Neuronal stem cell (in vitro differentiated cells): ENCODE measurements at regions not wholly inside any gene's neighbourhood (a gene's known extent, or its start where the extent isn't known, plus 50 kb on each side); places are given as distances from the start of the nearest gene placed in this dataset.

ENCODE experiments used
- DNase-seq: peaks from one replicate; pipeline ENCODE4 v3.0.0-alpha.2; 2013; ENCODE audit warnings: low spot score
- H2AFZ ChIP-seq: one replicate; pipeline ENCODE4 v1.6.1; 2013; ENCODE audit warnings: mild to moderate bottlenecking, low read length, inconsistent platforms
- H2AK5ac ChIP-seq: 2 replicates; pipeline ENCODE4 v1.6.1; 2013; ENCODE audit warnings: low read depth, mild to moderate bottlenecking, inconsistent platforms, low read length, moderate library complexity, mixed read lengths
- H2BK120ac ChIP-seq: 2 replicates; pipeline ENCODE4 v1.6.1; 2013; ENCODE audit warnings: low read depth, mild to moderate bottlenecking, inconsistent platforms, low read length, moderate library complexity, mixed read lengths
- H2BK12ac ChIP-seq: one replicate; pipeline ENCODE4 v1.6.1; 2013; ENCODE audit warnings: low read length, inconsistent platforms
- H2BK15ac ChIP-seq: 2 replicates; pipeline ENCODE4 v1.6.1; 2013; ENCODE audit warnings: mild to moderate bottlenecking, low read length, inconsistent platforms, mixed read lengths
- H2BK5ac ChIP-seq: one replicate; pipeline ENCODE4 v1.6.1; 2013; ENCODE audit warnings: inconsistent platforms, mild to moderate bottlenecking, low read length, moderate library complexity
- H3K14ac ChIP-seq: one replicate; pipeline ENCODE4 v1.6.1; 2013; ENCODE audit warnings: low read length, inconsistent platforms
- H3K18ac ChIP-seq: 2 replicates; pipeline ENCODE4 v1.6.1; 2013; ENCODE audit warnings: low read length, inconsistent platforms
- H3K23ac ChIP-seq: 2 replicates; pipeline ENCODE4 v1.6.1; 2013; ENCODE audit warnings: low read depth, mild to moderate bottlenecking, mixed read lengths, low read length, inconsistent platforms; ENCODE audit not compliant: poor library complexity
- H3K27ac ChIP-seq: replicated peaks from 3 replicates; pipeline ENCODE4 v1.5.1; 2013; ENCODE audit warnings: low read length, inconsistent platforms
- H3K27me3 ChIP-seq, 3 experiments: 2 replicates each; pipeline ENCODE4 v1.6.1; 2013; ENCODE audit warnings: low read length in 3 of 3, mild to moderate bottlenecking in 2 of 3, inconsistent platforms in 1 of 3, low read depth in 1 of 3, mixed read lengths in 1 of 3, moderate library complexity in 1 of 3; ENCODE audit not compliant: control insufficient read depth in 3 of 3, insufficient read depth in 3 of 3
- H3K36me3 ChIP-seq, 2 donors: replicated peaks in 1 of 2; 2 replicates each; pipeline ENCODE4 v1.6.1; 2013; ENCODE audit warnings: low read length in 2 of 2; ENCODE audit not compliant: control insufficient read depth in 2 of 2, insufficient read depth in 2 of 2
- H3K4ac ChIP-seq: 2 replicates; pipeline ENCODE4 v1.6.1; 2013; ENCODE audit warnings: inconsistent platforms, mild to moderate bottlenecking, low read length, moderate library complexity
- H3K4me1 ChIP-seq, 2 donors: 1 replicate in 1 of 2; 2 replicates in 1 of 2; pipeline ENCODE4 v1.6.1; 2013; ENCODE audit warnings: low read length in 2 of 2, low read depth in 1 of 2; ENCODE audit not compliant: control insufficient read depth in 2 of 2, insufficient read depth in 1 of 2
- H3K4me2 ChIP-seq: one replicate; pipeline ENCODE4 v1.6.1; 2013; ENCODE audit warnings: mild to moderate bottlenecking, low read length, inconsistent platforms; ENCODE audit not compliant: insufficient read depth, poor library complexity, severe bottlenecking
- H3K4me3 ChIP-seq, 2 donors: 2 replicates each; pipeline ENCODE4 v1.5.1; 2013; ENCODE audit warnings: low read length in 2 of 2, mild to moderate bottlenecking in 2 of 2, inconsistent platforms in 1 of 2, moderate library complexity in 1 of 2
- H3K79me1 ChIP-seq: one replicate; pipeline ENCODE4 v1.6.1; 2013; ENCODE audit warnings: low read depth, mild to moderate bottlenecking, inconsistent platforms, low read length, moderate library complexity
- H3K9ac ChIP-seq: one replicate; pipeline ENCODE4 v1.6.1; 2013; ENCODE audit warnings: mild to moderate bottlenecking, low read depth, low read length, inconsistent platforms; ENCODE audit not compliant: poor library complexity
- H3K9me3 ChIP-seq, 2 donors: replicated peaks in 1 of 2; 2 replicates each; pipeline versions ENCODE3 to v1.6.1; 2013; ENCODE audit warnings: low read length in 2 of 2, mild to moderate bottlenecking in 2 of 2, inconsistent platforms in 1 of 2, low read depth in 1 of 2, mixed read lengths in 1 of 2, moderate library complexity in 1 of 2; ENCODE audit not compliant: control insufficient read depth in 2 of 2, insufficient read depth in 1 of 2
- H4K8ac ChIP-seq: one replicate; pipeline ENCODE4 v1.6.1; 2013; ENCODE audit warnings: low read depth, mild to moderate bottlenecking, inconsistent platforms, low read length, moderate library complexity
- H4K91ac ChIP-seq: one replicate; pipeline ENCODE4 v1.6.1; 2013; ENCODE audit warnings: low read length, low read depth, mild to moderate bottlenecking, inconsistent platforms; ENCODE audit not compliant: poor library complexity
- WGBS, 2 donors: extraction: QIAGEN DNeasy Blood & Tissue Kit; methylation state at CpG; one replicate each; pipeline ENCODE4 v1.1.7; 2013; ENCODE audit warnings: missing lambda C conversion rate in 2 of 2, mixed read lengths in 1 of 2; ENCODE audit not compliant: insufficient read length in 2 of 2, insufficient replicate concordance in 1 of 2; ENCODE audit errors: extremely low coverage in 2 of 2; 5-methylcytosine and 5-hydroxymethylcytosine counted together

DNA sequence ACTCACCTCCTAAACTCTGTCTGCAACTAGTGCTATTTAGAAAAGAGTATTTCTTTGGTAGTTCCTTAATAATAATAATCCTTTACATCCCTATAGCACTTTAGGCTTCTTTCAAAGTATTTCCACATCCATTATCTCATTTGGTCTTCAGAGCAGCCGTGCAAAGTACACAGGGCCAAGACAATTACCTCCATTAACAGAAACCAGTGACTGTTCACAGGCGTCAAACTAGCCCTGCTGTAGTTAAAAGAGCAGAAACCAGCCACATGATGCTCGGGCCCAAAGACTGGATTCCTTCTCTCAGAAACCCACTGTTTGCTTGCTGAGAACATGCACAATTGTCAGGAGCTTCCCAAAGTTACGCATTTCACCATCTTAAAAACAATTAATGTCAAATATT is 396.0 kb upstream of the DAB1 start:
- Histone ChIP-seq H2AK5ac (no peak overlapping the region), H2BK5ac (no peak overlapping the region), H3K4me3 (no peak overlapping the region), H3K79me1 (no peaks in the 10 kb centered on the region), H2BK15ac (no peak overlapping the region), H3K9me3 (no peaks in the 10 kb centered on the region), H3K27me3 (no peaks in the 10 kb centered on the region), H3K27ac (no peak overlapping the region), H2AFZ (no peak overlapping the region), H3K4me2 (no peak overlapping the region), H2BK120ac (no peak overlapping the region), H4K8ac (no peak overlapping the region), H3K4me1 (peaks cover 0 to 3% of the 10 kb centered on the region in 2 donors), H3K4ac (no peak overlapping the region), H3K23ac (no peak overlapping the region), H3K36me3 (no peaks in the 10 kb centered on the region), H3K14ac (no peak overlapping the region), H3K18ac (no peak overlapping the region), H2BK12ac (no peak overlapping the region), H4K91ac (no peak overlapping the region), H3K9ac (no peak overlapping the region)
- no CpG with 5 or more reads among the region's 4 CpGs for WGBS, 2 donors
- no peak for DNase-seq

DNA sequence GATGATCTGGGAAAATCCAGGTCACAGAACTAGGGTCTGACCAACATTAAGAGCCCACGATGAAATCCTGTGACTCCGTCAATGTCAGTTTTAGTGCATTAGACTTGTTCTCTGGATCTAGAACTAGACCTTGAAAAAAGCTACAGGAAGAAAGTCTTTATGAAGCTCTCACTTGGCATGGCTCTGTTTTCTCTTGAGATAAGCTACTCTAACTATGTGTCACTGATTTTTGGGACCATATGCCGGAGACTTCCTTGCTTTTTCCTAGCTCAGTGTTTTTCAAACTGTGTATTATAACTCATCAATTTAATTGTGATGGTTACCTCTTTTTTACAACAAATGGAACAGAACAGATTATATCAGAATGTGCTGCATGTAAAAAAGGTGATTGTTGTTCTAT is 379.7 kb upstream of the DAB1 start:
- Histone ChIP-seq H3K79me1 (no peaks in the 10 kb centered on the region), H2AFZ (no peak overlapping the region), H3K4me1 (no peaks in the 10 kb centered on the region), H3K9ac (no peak overlapping the region), H2BK12ac (no peak overlapping the region), H3K18ac (no peak overlapping the region), H3K4ac (no peak overlapping the region), H2BK120ac (no peak overlapping the region), H3K9me3 (no peaks in the 10 kb centered on the region), H3K4me2 (no peak overlapping the region), H2BK5ac (no peak overlapping the region), H3K14ac (no peak overlapping the region), H4K8ac (no peak overlapping the region), H2AK5ac (no peak overlapping the region), H3K4me3 (no peak overlapping the region), H4K91ac (no peak overlapping the region), H3K27me3 (no peaks in the 10 kb centered on the region), H3K23ac (no peak overlapping the region), H2BK15ac (no peak overlapping the region), H3K27ac (no peak overlapping the region), H3K36me3 (no peaks in the 10 kb centered on the region)
- WGBS, 2 donors: no CpG with 5 or more reads among the region's 3 CpGs
- no peak for DNase-seq

DNA sequence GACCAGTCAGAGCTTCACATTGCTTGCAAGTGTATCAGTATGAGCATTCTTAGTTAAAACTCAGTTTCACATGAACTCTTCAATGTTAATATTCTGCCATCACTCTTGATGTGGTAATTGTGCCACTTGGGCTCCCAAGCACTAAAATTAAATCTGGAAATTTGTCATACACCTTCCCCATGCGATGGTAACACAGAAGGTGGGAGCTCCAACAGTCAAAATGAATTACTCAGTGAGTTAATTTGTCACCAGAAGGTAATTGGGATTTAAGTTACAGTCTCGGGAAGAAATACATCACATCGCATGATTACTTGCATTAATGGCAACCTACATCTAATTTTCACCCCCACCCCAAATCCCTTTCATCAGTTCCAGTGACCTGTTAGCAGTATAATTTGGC is 376.5 kb upstream of the DAB1 start:
- H2BK5ac ChIP-seq: no peak overlapping the region
- H3K4ac ChIP-seq: no peak overlapping the region

DNA sequence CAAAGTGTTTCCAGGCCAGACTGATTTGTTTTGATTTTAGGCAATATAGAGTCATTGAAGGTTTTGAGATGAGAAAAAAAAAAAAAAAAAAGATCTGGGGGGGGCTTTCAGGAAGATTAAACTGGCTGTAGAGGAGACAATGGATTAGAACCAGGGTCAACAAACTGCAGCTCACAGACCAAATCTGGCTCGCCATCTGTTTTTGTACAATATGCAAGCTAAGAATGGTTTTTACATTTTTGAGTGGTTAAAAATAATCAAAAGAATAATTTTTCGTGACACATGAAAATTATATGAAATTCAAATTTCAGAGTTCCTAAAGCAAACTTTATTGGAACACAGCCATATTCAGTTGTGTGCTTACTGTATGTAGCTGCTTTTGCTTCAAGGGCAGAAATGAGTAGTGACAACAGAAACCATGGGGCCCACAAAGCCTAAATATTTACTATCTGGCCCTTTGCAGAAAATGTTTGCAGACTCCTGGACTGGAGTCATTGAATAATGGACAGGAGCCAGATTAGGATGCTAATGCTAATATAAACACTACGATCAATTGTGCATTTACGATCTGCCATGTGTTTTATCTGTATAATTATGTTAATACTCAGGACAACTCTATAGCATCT is 375.7 kb upstream of the DAB1 start:
- Histone ChIP-seq H3K18ac (no peak overlapping the region), H2BK15ac (no peak overlapping the region), H4K8ac (no peak overlapping the region), H3K14ac (no peak overlapping the region), H4K91ac (no peak overlapping the region), H2BK120ac (no peak overlapping the region), H3K23ac (no peak overlapping the region), H2AFZ (no peak overlapping the region), H3K27ac (no peak overlapping the region), H3K9ac (no peak overlapping the region), H3K79me1 (no peaks in the 10 kb centered on the region), H3K4me2 (no peak overlapping the region), H2AK5ac (no peak overlapping the region), H3K9me3 (no peaks in the 10 kb centered on the region), H3K36me3 (no peaks in the 10 kb centered on the region), H3K27me3 (no peaks in the 10 kb centered on the region), H3K4ac (no peak overlapping the region), H2BK12ac (no peak overlapping the region), H3K4me3 (no peak overlapping the region), H3K4me1 (peaks cover 0 to 3% of the 10 kb centered on the region in 2 donors), H2BK5ac (no peak overlapping the region)
- no CpG with 5 or more reads among the region's 4 CpGs for WGBS, 2 donors
- DNase-seq: no peak

More for the DNA sequence above, 376.5 kb upstream of the DAB1 start:
- Histone ChIP-seq H3K79me1 (no peaks in the 10 kb centered on the region), H2AK5ac (no peak overlapping the region), H3K4me2 (no peak overlapping the region), H3K9me3 (no peaks in the 10 kb centered on the region), H3K36me3 (no peaks in the 10 kb centered on the region), H3K23ac (no peak overlapping the region), H3K27ac (no peak overlapping the region), H2AFZ (no peak overlapping the region), H2BK120ac (no peak overlapping the region), H3K14ac (no peak overlapping the region), H3K9ac (no peak overlapping the region), H4K91ac (no peak overlapping the region), H2BK12ac (no peak overlapping the region), H3K18ac (no peak overlapping the region), H3K4me1 (peaks cover 0 to 3% of the 10 kb centered on the region in 2 donors), H4K8ac (no peak overlapping the region), H2BK15ac (no peak overlapping the region), H3K27me3 (no peaks in the 10 kb centered on the region), H3K4me3 (no peak overlapping the region)
- no peak for DNase-seq
- WGBS, 2 donors: no CpG with 5 or more reads among the region's 3 CpGs
